ENCODE measurements at regions not wholly inside any gene's neighbourhood (a gene's known extent, or its start where the extent isn't known, plus 50 kb on each side); places are given as distances from the start of the nearest gene placed in this dataset.

DNA sequence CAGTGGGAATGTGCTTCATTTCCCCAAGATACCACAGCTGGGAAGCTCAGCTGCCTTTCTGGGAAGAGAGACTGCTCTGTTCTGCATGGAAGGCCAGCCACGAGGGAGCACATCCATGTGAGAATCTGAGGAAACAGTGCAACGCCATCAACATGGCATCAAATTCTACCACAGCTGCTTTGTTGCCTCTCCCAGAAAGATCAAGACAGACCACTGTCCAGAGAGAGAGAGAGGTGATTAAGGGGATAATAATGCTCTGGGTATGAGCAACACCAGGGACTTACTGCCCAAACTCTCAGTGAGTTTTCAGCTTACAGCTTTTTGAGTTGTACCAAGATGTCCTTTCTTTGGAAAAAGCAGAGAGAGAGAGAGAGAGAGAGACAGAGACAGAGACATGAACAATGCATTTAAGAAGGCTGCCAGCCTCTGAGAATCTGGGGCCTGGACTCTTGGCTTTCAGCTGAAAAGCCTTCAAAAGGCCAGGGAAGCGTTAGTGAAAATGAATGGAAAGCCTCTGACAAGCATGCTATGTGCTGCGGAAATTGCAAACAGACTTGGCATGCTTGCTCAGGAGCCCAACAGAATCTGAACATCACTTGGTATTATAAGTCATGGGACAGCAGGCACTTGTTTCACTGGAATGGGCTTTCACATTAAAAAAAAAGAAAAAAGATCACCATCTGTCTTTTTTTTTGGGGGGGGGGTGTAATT, 223.1 kb downstream of the MAP2K6 start:
- no peak for DNase-seq (ENCODE audit: extremely low spot score, unreplicated experiment)
- H3K4me1 Mint-ChIP-seq (ENCODE audit: unreplicated experiment): no peaks in the 10 kb centered on the region
- H3K27ac Mint-ChIP-seq (ENCODE audit: unreplicated experiment): no peak overlapping the region
- peaks cover 8% of the 10 kb centered on the region for H3K27me3 Mint-ChIP-seq (ENCODE audit: unreplicated experiment)
- TF ChIP-seq, protein P1, sequence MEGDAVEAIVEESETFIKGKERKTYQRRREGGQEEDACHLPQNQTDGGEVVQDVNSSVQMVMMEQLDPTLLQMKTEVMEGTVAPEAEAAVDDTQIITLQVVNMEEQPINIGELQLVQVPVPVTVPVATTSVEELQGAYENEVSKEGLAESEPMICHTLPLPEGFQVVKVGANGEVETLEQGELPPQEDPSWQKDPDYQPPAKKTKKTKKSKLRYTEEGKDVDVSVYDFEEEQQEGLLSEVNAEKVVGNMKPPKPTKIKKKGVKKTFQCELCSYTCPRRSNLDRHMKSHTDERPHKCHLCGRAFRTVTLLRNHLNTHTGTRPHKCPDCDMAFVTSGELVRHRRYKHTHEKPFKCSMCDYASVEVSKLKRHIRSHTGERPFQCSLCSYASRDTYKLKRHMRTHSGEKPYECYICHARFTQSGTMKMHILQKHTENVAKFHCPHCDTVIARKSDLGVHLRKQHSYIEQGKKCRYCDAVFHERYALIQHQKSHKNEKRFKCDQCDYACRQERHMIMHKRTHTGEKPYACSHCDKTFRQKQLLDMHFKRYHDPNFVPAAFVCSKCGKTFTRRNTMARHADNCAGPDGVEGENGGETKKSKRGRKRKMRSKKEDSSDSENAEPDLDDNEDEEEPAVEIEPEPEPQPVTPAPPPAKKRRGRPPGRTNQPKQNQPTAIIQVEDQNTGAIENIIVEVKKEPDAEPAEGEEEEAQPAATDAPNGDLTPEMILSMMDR (IDR thresholded peaks at IDR 0.05): no peak
- no peaks in the 10 kb centered on the region for H3K9me3 Mint-ChIP-seq (ENCODE audit: unreplicated experiment)
- H3K36me3 Mint-ChIP-seq (ENCODE audit: unreplicated experiment): no peaks in the 10 kb centered on the region
- no peak overlapping the region for H3K4me3 Mint-ChIP-seq (ENCODE audit: unreplicated experiment)

DNA sequence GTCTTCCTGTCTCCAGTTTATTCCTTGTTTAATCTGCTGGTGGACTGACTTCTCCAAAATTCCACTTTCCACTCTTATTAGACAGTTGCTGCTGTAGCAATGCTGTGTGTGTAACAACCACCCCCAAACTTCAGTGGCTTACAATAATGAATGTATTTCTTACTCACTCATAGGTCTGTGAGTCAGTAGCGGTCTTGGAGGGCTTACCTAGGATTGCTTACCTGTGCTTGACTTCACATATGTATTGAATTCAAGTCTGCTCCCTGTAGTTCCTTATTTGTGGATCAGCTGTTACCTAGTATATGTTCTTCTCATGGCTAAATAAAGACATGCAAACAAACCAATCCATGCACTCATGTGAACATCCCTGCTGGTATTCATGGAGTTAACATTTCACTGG, 224.6 kb downstream of the MAP2K6 start:
- no peaks in the 10 kb centered on the region for H3K36me3 Mint-ChIP-seq (ENCODE audit: unreplicated experiment)
- no peak for DNase-seq (ENCODE audit: extremely low spot score, unreplicated experiment)
- TF ChIP-seq, protein P1 (IDR thresholded peaks at IDR 0.05): no peak
- no peak overlapping the region for H3K4me3 Mint-ChIP-seq (ENCODE audit: unreplicated experiment)
- no peaks in the 10 kb centered on the region for H3K9me3 Mint-ChIP-seq (ENCODE audit: unreplicated experiment)
- H3K27ac Mint-ChIP-seq (ENCODE audit: unreplicated experiment): no peak overlapping the region
- peaks cover 8% of the 10 kb centered on the region for H3K27me3 Mint-ChIP-seq (ENCODE audit: unreplicated experiment)
- H3K4me1 Mint-ChIP-seq (ENCODE audit: unreplicated experiment): no peaks in the 10 kb centered on the region

DNA sequence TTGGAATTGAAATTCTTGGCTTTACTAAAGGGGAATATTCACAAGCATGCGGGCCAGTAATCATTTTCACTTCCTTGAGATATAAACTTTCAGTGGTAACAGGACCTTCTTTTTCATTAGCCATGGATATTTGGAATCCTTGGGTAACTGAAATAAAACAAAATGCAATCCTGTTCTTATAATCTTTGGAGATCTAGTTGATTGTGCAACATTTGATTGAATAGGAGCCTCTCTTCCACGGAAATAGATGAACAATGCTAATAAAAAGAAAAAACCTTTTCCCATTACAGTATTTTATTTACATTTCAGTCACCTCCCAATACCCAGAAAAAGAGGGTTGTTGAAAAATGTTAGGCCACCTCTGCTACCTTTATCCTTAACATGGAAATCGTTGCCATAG, 225.6 kb downstream of the MAP2K6 start:
- Mint-ChIP-seq H3K4me3 (ENCODE audit: unreplicated experiment) (no peak overlapping the region), H3K27me3 (ENCODE audit: unreplicated experiment) (peaks cover 8% of the 10 kb centered on the region), H3K4me1 (ENCODE audit: unreplicated experiment) (no peaks in the 10 kb centered on the region), H3K36me3 (ENCODE audit: unreplicated experiment) (no peaks in the 10 kb centered on the region), H3K9me3 (ENCODE audit: unreplicated experiment) (no peaks in the 10 kb centered on the region), H3K27ac (ENCODE audit: unreplicated experiment) (no peak overlapping the region)
- DNase-seq (ENCODE audit: extremely low spot score, unreplicated experiment): no peak
- TF ChIP-seq, protein P1 (IDR thresholded peaks at IDR 0.05): no peak

DNA sequence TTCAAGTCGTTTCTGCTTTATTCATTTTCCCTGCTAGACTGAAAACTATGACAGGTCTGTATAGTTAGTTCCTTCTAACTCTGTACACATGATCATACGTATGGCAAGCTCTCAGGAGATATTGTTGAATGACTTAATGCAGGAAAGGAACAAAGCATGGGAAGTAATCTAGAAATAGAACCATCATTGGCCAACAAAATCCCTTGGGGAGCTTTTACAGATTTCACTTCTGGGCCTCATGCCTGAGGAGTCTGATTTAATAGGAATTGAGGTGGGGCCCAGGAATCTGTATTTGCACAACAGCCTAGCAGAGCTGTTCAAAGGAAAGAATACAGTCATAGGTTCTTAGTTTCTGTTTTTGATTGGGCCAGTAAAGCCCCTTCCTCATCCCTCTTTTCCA, 229.2 kb downstream of the MAP2K6 start:
- H3K36me3 Mint-ChIP-seq (ENCODE audit: unreplicated experiment): no peaks in the 10 kb centered on the region
- H3K27me3 Mint-ChIP-seq (ENCODE audit: unreplicated experiment): peaks cover 8% of the 10 kb centered on the region
- DNase-seq (ENCODE audit: extremely low spot score, unreplicated experiment): no peak
- H3K9me3 Mint-ChIP-seq (ENCODE audit: unreplicated experiment): no peaks in the 10 kb centered on the region
- TF ChIP-seq, protein P1 (IDR thresholded peaks at IDR 0.05): no peak
- H3K4me1 Mint-ChIP-seq (ENCODE audit: unreplicated experiment): no peaks in the 10 kb centered on the region
- H3K27ac Mint-ChIP-seq (ENCODE audit: unreplicated experiment): no peak overlapping the region
- no peak overlapping the region for H3K4me3 Mint-ChIP-seq (ENCODE audit: unreplicated experiment)

DNA sequence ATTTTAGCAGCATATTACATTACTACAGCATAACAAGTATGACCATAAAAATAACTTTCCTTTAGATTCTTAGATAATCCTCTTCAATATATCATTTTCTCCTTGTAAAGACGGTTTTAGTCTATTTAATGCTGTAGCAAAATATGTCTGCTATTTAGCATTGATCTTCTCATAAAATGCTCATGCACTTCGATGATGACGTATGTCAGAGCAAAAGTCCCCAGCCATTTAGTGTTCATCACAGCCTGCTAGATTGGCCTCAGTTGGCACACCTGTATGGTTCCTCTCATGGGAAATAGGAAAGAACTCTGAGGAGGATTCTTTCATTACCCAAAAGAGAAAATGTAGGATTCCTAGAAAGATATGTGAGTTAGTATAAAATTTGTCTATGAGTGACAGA, 232.2 kb downstream of the MAP2K6 start:
- Mint-ChIP-seq H3K4me1 (ENCODE audit: unreplicated experiment) (no peaks in the 10 kb centered on the region), H3K9me3 (ENCODE audit: unreplicated experiment) (no peaks in the 10 kb centered on the region), H3K36me3 (ENCODE audit: unreplicated experiment) (no peaks in the 10 kb centered on the region), H3K4me3 (ENCODE audit: unreplicated experiment) (no peak overlapping the region), H3K27me3 (ENCODE audit: unreplicated experiment) (no peaks in the 10 kb centered on the region), H3K27ac (ENCODE audit: unreplicated experiment) (no peak overlapping the region)
- TF ChIP-seq, protein P1 (IDR thresholded peaks at IDR 0.05): no peak
- no peak for DNase-seq (ENCODE audit: extremely low spot score, unreplicated experiment)

All from osteocyte (in vitro differentiated cells).